ENCODE measurements at regions not wholly inside any gene's neighbourhood (a gene's known extent, or its start where the extent isn't known, plus 50 kb on each side); places are given as distances from the start of the nearest gene placed in this dataset.
A peak's percentile ranks its signal among the peaks of the same experiment; 100 is the strongest.
"Not testable (repeated sequence)": the region's sequence is repeated elsewhere in the genome, so short reads cannot be mapped to it uniquely, and the experiment has no call there.

DNA sequence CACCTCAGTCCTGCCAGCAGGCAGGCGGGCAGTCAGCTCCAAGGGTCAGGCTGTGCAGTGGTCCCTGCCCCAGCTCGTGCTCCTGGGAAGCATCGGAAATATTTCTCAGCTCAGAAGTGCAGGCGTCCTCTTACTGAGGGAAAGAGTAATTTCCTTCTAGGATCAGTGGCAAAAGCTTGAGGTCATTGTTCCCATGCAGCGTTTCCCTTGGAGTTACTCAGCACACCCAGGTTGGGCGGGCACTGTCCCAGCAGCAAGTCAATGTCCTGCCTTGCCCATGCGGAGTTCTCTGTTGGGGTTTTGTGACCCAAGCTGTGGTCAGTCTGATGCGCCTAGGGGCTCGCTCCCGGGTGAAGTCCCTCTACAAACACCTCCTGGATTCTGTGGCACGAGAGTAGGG lies 69.4 kb upstream of the CRYM start:
- CTCF ChIA-PET; intact Hi-C loops (cut with micrococcal nuclease): not testable (repeated sequence)

GRCh38 chr16:21346756-21347491 lies 68.8 kb upstream of the CRYM start:
- H2BK5ac ChIP-seq (ENCODE audit: low read depth, low read length, poor library complexity, severe bottlenecking); H3K4me2 ChIP-seq (ENCODE audit: low read depth, low read length); H3K27ac ChIP-seq (ENCODE audit: insufficient read depth, low read length); H4K5ac ChIP-seq (ENCODE audit: low read depth, low read length); H2AK5ac ChIP-seq (ENCODE audit: low read depth, low read length); DNase-seq; H3K18ac ChIP-seq (ENCODE audit: low read depth, low read length); H4K91ac ChIP-seq (ENCODE audit: insufficient read depth, low read depth, low read length); dilution Hi-C loops (cut with HindIII; ENCODE audit: low sequenced_read_pairs, unreplicated experiment); H3K36me3 ChIP-seq (ENCODE audit: control insufficient read depth, insufficient read depth, low read length); H2AFZ ChIP-seq (replicated peaks; ENCODE audit: low read length, poor library complexity); ATAC-seq (ENCODE audit: low read depth); H3K9ac ChIP-seq (ENCODE audit: low read depth, low read length); H2AK9ac ChIP-seq (replicated peaks; ENCODE audit: low read depth, low read length, poor library complexity); BruUV-seq (replicated peaks); H3K27me3 ChIP-seq (ENCODE audit: control insufficient read depth, insufficient read depth, low read length); H3K79me1 ChIP-seq (ENCODE audit: low read depth in 1 of 2, low read length in 2 of 2); H4K20me1 ChIP-seq (ENCODE audit: insufficient read depth, low read length); in situ Hi-C loops (cut with MboI; ENCODE audit: low sequenced_read_pairs); H3K23ac ChIP-seq (ENCODE audit: low read depth, low read length); H3K9me3 ChIP-seq (ENCODE audit: control insufficient read depth, insufficient read depth, low read length); H3K56ac ChIP-seq (ENCODE audit: extremely low read depth, insufficient read depth, low read length); POLR2A ChIA-PET (ENCODE audit: unreplicated experiment); H3K4me3 ChIP-seq (ENCODE audit: insufficient read depth, low read depth, low read length); H3K4ac ChIP-seq (ENCODE audit: low read depth, low read length); CTCF ChIA-PET; H3K9me1 ChIP-seq (ENCODE audit: insufficient read depth, low read length); H2BK15ac ChIP-seq (ENCODE audit: low read depth, low read length); H3K14ac ChIP-seq (replicated peaks; ENCODE audit: low read depth, low read length); H4K8ac ChIP-seq (ENCODE audit: low read depth in 2 of 2, low read length in 2 of 2); H3K4me1 ChIP-seq (ENCODE audit: control insufficient read depth, insufficient read depth, low read length); H2BK20ac ChIP-seq (ENCODE audit: low read depth, low read length); intact Hi-C loops (cut with micrococcal nuclease): not testable (repeated sequence)
- no CpG with 5 or more reads among the region's 25 CpGs for WGBS, 2 experiments (ENCODE audit: extremely low coverage in 2 of 2, insufficient read length in 1 of 2)
- peak overlapping the region; percentile 48; the same call in 1 of the 2 replicates for H2BK120ac ChIP-seq (ENCODE audit: low read depth, low read length)

More for the DNA sequence above, 69.4 kb upstream of the CRYM start:
- H2BK5ac ChIP-seq (ENCODE audit: low read depth, low read length, poor library complexity, severe bottlenecking); H2BK15ac ChIP-seq (ENCODE audit: low read depth, low read length); H4K5ac ChIP-seq (ENCODE audit: low read depth, low read length); dilution Hi-C loops (cut with HindIII; ENCODE audit: low sequenced_read_pairs, unreplicated experiment); POLR2A ChIA-PET (ENCODE audit: unreplicated experiment); H2BK20ac ChIP-seq (ENCODE audit: low read depth, low read length); H3K4me3 ChIP-seq (ENCODE audit: insufficient read depth, low read depth, low read length); in situ Hi-C loops (cut with MboI; ENCODE audit: low sequenced_read_pairs); H3K27me3 ChIP-seq (ENCODE audit: control insufficient read depth, insufficient read depth, low read length); H2AK5ac ChIP-seq (ENCODE audit: low read depth, low read length); H3K4me1 ChIP-seq (ENCODE audit: control insufficient read depth, insufficient read depth, low read length); H3K9me1 ChIP-seq (ENCODE audit: insufficient read depth, low read length); H3K4ac ChIP-seq (ENCODE audit: low read depth, low read length); H3K56ac ChIP-seq (ENCODE audit: extremely low read depth, insufficient read depth, low read length); H3K14ac ChIP-seq (replicated peaks; ENCODE audit: low read depth, low read length); BruUV-seq (replicated peaks); H3K23ac ChIP-seq (ENCODE audit: low read depth, low read length); DNase-seq; H2AFZ ChIP-seq (replicated peaks; ENCODE audit: low read length, poor library complexity); H3K9ac ChIP-seq (ENCODE audit: low read depth, low read length); H3K4me2 ChIP-seq (ENCODE audit: low read depth, low read length); H3K9me3 ChIP-seq (ENCODE audit: control insufficient read depth, insufficient read depth, low read length); H3K36me3 ChIP-seq (ENCODE audit: control insufficient read depth, insufficient read depth, low read length); H4K20me1 ChIP-seq (ENCODE audit: insufficient read depth, low read length); H3K79me1 ChIP-seq (ENCODE audit: low read depth in 1 of 2, low read length in 2 of 2); H2AK9ac ChIP-seq (replicated peaks; ENCODE audit: low read depth, low read length, poor library complexity); H4K91ac ChIP-seq (ENCODE audit: insufficient read depth, low read depth, low read length); ATAC-seq (ENCODE audit: low read depth): not testable (repeated sequence)
- Histone ChIP-seq H4K8ac (ENCODE audit: low read depth in 2 of 2, low read length in 2 of 2) (0 out of 4 replicates have a peak overlapping the region, but pooled peaks of 1 of the 2 experiments have one; percentile 42), H3K18ac (ENCODE audit: low read depth, low read length) (peak overlapping the region; percentile 35; the same call in 1 of the 2 replicates), H3K27ac (ENCODE audit: insufficient read depth, low read length) (peak overlapping the region; percentile 85; the same call in 1 of the 2 replicates), H2BK120ac (ENCODE audit: low read depth, low read length) (peak overlapping the region; percentile 48)
- WGBS, 2 experiments (ENCODE audit: extremely low coverage in 2 of 2, insufficient read length in 1 of 2) = 80% methylated on average over 1 of the region's 11 CpGs; no CpG with 5 or more reads in 1 of the 2 experiments
